HG03439 (cell line): ENCODE measurements at regions not wholly inside any gene's neighbourhood (a gene's known extent, or its start where the extent isn't known, plus 50 kb on each side); places are given as distances from the start of the nearest gene placed in this dataset.
"Not testable (repeated sequence)": the region's sequence is repeated elsewhere in the genome, so short reads cannot be mapped to it uniquely, and the experiment has no call there.

Experiments
- ATAC-seq: cut with Tn5 transposase; IDR thresholded peaks from one replicate; pipeline ENCODE4 v1.9.1; 2021; ENCODE audit warnings: mild to moderate bottlenecking, moderate library complexity; ENCODE audit not compliant: unreplicated experiment

DNA sequence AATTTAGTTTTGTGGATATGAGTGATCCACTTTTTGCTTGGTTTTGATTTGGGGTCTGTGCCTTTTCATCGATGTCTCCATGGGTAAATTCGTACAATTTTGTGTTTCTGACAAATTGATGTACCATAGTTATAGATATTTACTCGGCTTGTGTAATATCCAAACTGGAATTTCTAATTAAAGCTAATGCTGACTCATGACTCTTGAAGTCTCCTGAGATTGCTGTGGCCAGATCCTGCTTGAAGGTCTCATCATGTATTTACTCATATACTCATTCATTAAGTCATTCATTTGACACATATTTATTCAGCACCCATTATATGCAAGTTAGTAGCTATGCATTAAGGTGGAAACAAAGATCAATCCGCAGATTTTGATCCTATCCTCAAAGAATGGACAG lies 423.2 kb downstream of the RWDD3 start:
- no peak for ATAC-seq

DNA sequence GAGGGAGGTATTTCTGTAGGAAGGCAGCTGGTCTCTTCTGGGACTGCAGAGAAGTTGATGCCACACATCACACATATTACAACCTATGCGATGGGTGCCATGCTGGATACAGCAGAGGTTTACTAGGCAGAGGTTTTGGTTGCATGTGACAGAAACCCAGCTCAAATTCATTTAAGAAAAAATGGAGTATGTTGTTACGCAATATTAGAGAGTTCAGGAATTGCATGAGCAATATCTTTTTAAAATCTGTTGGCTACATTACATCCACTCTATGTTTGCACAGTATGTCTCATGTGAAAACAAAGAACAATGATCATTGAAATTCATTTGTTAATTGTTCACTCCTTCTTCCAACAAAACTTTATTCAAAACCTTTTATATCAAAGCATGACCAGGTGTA lies 425.2 kb downstream of the RWDD3 start:
- ATAC-seq: no peak

GRCh38 chr1:95659588-95659987 lies 425.6 kb downstream of the RWDD3 start:
- ATAC-seq: no peak

DNA sequence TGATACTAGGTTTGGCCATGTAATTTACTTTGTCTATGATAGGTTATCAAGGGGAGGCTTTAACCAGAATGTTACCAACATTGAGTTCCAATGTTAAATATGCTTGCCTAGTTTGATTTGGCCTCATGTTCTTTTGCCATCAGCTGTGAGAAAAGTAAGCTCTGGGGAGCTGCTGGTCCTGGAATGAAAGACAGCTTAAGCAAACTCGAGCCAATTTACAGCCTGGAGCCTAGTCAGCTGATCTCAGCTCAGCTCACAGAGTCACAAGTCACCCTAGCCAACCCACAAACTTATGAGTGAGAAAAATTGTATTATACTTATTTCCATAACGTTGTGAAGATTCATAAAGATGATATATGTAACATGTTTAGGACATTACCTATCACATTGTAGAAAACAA lies 426.7 kb downstream of the RWDD3 start:
- ATAC-seq: no peak

DNA sequence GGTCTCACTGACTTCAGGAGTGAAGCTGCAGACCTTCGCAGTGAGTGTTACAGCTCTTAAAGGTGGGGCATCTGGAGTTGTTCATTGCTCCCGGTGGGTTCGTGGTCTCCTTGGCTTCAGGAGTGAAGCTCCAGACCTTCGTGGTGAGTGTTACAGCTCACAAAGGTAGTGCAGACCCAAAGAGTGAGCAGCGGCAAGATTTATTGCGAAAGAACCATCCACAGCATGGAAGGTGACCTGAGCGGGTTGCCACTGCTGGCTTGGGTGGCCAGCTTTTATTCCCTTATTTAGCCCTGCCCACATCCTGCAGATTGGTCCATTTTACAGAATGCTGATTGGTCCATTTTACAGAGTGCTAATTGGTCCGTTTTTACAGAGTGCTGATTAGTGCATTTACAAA lies 429.5 kb downstream of the RWDD3 start:
- ATAC-seq: not testable (repeated sequence)

DNA sequence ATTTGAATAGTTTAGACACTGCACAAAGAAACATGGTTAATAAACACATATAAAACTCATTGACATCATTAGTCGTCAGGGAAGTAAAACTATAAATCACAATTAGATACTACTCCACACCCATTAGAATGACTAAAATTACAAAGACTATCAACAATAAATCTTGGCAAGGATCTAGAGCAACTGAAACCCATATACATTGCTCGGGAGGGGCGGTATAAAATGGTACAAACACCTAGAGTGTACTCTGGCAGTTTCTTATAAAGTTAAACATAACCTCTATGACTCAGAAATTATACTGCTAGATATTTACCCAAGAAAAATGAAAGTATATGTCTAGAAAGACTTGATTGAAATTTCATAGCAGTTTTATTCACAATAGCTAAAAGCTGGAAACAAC lies 434.2 kb downstream of the RWDD3 start:
- ATAC-seq: no peak

DNA sequence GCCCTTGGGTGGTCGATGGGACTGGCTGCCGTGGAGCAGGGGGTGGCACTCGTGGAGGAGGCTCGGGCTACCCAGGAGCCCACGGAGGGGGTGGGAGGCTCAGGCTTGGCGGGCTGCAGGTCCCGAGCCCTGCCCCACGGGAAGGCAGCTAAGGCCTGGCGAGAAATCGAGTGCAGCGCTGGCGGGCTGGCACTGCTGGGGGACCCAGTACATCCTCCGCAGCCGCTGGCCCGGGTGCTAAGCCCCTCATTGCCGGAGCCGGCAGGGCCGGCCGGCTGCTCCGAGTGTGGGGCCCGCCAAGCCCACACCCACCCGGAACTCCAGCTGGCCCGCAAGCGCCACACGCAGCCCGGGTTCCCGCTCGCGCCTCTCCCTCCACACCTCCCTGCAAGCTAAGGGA lies 435.6 kb downstream of the RWDD3 start:
- ATAC-seq: not testable (repeated sequence)

DNA sequence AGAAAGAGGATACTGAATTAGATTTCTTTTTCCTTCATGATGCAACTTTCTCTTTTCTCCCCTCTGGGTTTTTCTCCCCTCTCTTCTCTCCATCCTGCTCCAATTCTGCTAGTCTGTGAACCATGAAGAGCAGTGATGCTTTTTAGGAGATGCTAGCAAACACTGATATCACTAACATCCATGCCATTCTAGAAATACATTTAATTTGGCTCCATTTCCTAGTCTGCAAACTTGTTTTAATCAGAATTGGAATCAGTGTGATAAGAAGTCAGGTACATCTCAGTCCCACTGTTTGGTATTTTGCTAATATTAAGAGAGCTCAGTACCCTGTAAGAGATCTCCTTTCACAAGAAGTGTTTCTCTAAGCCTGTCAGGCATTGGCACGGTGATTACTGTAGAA lies 437.1 kb downstream of the RWDD3 start:
- ATAC-seq: no peak

- no peak for ATAC-seq
These were observed 445.3 kb downstream of the RWDD3 start for GRCh38 chr1:95679262-95679661.

GRCh38 chr1:95685081-95685480 lies 451.1 kb downstream of the RWDD3 start:
- no peak for ATAC-seq

GRCh38 chr1:95686217-95686616 lies 452.2 kb downstream of the RWDD3 start:
- no peak for ATAC-seq

DNA sequence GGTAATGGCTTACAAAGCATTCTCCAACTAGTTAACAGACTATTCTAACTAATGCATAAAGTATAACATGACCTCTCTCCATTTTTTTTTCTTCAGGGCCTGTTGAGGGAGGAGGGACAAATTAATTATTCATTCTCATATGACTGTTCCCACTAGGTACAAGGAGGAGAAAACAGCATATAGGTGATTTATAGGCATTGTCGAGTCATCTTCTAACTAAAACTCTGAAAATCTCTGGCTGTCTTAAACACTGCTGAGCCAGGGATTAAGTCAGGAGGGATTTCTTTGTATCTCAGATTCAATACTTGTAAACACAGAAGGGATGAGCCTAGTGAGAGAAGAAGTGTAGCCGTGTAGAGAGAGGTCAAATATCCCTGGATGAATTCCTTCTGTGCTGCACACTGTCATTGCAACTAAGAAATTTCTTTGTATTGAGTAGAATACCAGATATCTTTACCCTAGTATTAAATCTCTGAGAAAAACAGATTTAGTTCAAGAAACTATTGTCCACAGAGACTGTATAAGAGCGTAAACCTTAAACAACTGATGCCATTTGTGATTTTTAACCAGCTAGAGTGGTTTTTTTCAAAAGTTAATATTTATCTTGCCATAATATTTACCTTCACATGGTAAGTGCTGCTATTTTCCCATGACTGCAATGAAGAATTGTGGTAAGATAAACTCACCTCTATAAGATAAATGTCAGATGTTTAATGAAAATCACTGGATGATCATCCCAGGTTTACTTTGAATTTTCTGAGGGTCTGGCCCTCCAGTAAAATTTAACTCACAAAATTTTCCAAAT lies 465.3 kb downstream of the RWDD3 start:
- ATAC-seq: no peak

DNA sequence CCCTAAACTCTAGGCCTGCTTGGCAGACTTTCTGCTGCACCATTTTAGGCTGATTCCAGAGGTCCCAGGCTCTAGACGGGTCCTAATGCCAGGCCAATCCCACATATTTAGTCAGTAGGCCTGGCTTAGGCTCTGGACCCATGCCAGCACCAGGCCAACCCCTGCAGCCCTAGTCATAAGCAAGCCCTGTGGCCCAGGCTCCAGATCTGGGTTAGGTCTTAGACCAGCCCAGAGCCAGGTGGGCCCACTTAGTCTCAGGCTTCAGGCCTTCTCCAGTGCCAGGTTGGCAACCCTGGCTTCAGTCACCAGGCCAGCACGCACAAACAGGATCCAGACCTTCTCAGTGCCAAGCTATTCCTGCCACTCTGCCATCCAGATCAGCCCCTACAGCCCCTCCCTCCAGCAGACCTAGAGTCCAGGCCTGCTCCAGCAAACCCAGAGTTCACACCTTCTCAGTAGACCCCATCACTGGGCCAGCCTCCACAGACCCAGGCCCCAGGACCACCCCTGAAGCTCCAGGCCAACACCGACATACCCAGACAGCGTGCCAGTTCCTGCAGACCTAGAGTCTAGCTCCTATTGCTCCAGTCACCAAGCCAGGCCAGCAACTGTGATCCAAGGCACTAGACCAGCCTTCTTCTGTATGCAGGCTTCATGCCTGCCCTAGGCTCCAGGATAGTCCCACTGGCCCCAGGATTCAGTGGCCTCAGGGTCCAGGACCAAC lies 467.6 kb downstream of the RWDD3 start:
- ATAC-seq: no peak

DNA sequence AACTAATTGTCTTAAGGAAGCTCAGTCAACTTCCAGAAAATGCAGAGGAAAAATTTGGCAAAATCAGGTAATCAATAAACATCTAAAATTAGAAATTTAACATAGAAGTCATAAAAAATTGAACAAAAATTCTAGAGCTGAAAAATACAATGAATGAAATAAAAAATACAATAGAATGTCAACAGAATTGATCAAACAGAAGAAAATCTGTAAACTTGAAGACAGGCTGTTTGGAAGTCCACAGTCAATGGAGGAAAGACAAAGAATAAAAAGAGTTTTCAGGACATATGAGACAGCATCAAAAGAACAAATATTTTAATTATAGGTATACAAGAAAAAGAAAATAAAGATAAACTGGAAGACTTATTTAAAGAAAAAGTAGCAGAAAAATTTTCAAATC lies 469.0 kb downstream of the RWDD3 start:
- no peak for ATAC-seq

- no peak for ATAC-seq
These were observed 482.1 kb downstream of the RWDD3 start for GRCh38 chr1:95716097-95716496.

GRCh38 chr1:95716550-95716949 lies 482.5 kb downstream of the RWDD3 start:
- no peak for ATAC-seq

DNA sequence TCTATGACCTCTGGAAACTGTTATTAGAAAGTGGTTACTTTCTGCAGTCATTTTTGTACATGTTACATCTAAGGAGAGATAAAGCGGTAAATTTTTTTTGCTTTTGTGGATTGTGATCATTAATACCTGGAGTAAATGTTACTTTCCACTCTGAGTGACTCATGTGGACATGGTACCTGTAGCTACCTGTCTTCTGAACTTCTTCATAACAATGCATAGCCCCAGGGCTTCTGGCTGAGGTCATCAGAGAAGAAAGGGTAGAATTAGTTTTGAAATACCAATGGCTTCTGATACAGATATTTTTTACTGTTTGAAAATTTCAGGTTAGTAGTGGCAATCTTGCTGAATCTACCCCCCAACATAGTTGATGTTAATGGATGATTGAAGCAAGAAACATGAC lies 489.3 kb downstream of the RWDD3 start:
- ATAC-seq: no peak

DNA sequence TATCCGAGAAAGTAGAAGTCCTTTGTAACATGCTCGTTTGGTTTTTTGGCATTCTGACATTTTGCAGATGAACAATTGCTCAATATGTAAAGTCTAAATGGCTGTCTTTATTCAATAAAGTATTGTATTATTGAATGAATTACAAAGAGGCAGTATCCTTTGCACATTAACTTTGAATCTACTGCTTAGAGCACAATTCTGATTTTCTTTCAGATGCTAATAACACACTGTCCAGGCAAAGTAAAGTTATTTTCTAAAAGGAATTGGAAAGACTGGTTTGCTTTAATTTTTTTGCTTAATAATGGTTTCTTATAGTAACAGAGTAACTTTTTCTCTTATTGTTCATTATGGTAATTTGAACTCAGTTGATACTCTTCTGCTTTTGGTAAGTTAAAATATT lies 494.8 kb downstream of the RWDD3 start:
- ATAC-seq: no peak

GRCh38 chr1:95730986-95731385 lies 497.0 kb downstream of the RWDD3 start:
- no peak for ATAC-seq

DNA sequence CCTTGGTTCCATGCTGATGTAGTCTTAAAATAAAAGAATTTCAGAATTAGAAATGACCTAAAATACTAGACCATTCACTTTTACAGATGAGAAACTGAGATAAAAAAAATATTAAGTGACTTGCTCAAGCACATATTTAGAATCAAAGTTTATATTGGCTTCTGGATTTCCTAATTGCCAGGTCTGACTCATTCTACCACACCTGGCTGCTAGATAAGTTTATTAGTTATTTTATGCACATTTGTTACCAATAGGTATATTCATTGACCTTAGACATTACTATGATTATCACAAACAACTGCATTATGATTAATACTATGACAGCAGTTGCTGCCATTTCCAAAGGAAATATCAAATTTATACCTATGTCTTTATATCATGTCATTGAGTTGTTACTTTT lies 497.5 kb downstream of the RWDD3 start:
- ATAC-seq: no peak

DNA sequence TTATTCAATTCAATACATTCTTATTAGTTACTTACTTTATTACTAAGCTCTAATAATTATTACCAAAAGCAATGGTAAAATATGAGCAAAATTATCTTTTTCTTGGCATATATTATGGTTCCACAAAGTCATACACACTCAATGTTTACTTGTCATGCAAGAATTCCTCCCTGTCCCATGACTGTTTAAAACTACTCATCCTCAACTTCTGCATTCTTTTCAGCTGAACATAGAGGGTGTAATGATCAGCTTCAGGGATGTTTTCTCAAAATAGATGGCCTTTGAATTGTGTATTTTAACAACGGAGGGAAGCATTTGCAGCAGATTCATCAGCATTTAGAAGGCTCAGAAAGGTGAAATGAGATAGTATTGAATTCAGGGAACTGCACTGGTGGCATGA lies 499.0 kb downstream of the RWDD3 start:
- no peak for ATAC-seq

DNA sequence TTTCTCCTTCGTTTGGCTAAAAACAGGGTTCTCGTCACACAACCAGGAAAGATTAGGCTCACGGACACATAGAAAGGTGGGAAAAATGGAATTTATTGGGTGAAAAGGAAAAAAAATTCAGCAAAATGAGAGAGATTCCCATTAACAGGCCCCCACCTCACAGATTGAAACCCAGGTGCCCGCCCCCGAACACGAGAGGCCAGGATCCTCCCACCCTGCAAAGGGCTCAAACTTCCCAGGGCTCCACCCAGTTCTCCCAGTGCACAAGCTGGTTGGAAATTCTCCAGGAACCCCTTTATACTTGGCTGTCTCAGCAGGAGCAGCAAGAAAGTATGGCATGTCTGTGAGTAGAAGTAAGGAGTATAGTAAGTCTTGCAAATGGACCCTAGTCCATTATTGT lies 499.7 kb downstream of the RWDD3 start:
- no peak for ATAC-seq

DNA sequence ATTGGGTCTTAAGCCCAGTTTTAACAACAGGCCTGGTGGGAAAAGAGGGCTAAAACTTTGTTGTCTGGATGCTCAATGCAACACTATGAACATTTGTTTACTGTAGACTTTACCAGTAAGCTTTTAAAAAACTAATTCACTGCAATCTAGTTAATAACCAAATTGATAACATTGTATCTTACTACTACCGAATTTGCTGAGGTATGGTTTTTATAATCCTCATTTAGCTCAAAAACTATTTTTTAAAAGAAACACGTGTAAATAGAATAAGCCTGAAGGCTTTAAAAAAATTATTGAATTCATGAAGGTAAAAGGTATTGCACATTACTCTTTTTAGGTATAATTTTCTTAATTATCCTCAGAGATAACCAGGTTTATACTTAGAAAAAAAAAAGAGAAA lies 500.6 kb downstream of the RWDD3 start:
- ATAC-seq: no peak
